HG03558 (cell line): ENCODE measurements at regions not wholly inside any gene's neighbourhood (a gene's known extent, or its start where the extent isn't known, plus 50 kb on each side); places are given as distances from the start of the nearest gene placed in this dataset.

Source experiments
- ATAC-seq: cut with Tn5 transposase; IDR thresholded peaks from one replicate; pipeline ENCODE4 v1.9.1; 2021; ENCODE audit warnings: moderate number of reproducible peaks; ENCODE audit not compliant: unreplicated experiment; ENCODE audit errors: extremely low read depth

DNA sequence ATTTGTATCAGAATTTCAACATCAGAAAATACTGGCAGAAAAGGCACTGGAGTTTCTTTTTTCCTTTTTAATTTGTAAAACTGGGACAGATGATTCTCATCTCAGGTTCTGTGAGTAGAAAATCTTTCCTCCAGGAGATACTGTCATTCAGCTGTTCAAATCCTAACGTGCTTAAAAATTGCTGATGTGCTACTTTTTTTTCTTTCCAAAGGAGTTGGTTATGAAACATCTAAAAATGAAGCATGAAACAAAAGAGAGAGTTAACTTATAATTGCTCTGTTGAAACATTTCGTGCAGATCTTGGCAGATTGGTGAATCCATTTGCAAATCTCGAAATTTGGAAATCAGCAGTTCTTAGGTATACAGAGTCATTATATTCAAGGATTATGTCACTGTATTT, 622.6 kb downstream of the RNF144B start:
- no peak for ATAC-seq

DNA sequence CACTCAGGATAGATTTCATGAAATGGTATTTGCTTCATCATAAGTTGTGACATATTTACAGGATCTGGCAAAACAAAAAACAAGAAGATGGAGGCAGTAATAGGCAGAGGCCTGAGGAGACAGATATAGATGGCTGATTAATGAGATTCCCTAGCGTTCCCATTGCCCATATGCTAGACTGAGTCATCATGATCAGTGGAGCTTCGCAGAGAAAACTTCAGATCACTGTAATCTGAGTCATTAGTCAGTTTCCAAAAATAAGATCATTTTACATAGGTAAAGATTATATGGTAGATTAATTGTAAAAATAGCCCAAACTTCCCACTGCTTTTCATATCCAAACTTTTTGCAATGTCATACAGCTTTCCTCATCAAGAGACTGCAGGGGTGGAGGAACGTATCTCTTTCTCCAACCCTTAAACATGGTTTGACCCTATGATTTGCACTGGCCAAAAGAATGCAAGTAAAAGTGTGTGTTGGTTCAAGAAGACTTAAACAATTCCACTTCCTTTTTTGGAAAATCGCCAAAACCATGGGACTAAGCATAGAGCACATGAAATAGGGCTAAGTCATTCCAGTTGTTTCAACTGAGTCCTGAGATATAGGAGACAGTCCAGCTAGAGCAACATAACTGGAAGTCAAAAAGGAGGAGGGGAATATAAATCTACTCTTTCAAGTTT, 626.0 kb downstream of the RNF144B start:
- ATAC-seq: no peak

DNA sequence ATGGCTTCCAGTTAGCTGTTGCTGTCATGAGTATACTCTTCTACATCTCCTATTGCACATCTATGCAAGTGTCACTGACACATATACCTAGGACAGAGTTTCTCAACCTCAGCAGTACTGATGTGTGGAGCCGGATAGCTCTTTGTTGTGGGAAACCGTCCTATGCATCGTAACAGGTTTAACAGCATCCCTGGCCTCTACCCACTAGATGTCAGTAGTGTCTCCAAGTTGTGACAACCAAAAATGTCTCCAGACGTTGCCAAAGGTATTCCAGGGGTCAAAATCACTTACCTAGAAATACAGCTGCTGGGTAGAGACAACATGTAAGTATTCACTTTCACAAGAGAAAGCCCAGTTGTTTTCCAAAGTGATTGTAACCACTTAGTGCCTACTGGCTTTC, 637.6 kb downstream of the RNF144B start:
- ATAC-seq: no peak

DNA sequence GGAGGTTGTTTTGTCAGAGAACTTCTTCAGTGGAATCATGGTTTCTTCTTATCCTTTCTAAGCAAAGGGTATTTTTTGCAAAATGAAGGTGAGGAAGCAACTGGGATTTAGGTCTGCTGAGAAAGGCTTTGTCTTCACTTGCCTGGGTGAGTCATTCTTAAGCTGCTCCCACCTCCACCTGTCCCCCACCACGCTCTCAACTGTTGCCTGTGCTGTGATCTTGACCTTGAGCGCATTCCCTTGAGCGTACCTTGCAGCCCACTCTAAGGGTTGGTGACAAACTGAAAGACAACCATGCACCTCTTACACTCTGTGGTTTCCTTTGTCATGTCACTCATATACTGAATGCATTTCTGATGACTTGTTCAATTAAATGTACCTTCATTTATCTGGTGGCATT, 641.1 kb downstream of the RNF144B start:
- ATAC-seq: no peak

DNA sequence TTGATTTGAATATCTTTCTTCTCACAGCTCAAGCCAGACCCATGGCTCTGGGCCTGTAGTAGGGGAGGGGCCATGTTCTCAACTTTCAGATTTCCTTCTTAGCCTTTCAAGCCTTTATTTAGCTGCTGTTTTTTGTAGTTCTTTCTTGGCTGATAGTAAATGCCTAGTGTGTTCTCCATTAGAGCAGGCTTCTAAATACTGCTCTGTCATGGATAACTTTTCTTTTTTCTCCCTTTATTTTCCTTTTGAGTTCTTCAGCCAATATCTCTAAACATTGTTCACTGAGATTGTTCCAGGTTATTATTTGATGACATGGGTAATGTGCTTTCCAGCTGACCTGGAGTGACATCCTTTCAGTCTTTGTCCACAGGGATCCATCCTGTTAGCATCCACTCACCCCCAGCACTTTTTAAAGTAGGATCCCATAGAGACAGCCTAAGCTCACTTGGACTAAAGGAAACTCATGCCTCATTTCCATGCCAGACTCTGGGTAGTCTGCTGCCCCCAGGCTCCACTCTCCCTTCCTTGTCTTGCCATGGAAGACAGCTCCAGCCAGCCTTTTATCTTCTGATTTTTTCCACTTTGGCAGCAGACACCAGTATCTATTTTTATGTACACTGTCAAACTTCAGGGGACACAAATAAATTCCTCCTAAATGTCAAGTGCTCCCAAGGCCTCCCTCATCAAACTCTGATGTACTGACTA, 645.6 kb downstream of the RNF144B start:
- no peak for ATAC-seq

DNA sequence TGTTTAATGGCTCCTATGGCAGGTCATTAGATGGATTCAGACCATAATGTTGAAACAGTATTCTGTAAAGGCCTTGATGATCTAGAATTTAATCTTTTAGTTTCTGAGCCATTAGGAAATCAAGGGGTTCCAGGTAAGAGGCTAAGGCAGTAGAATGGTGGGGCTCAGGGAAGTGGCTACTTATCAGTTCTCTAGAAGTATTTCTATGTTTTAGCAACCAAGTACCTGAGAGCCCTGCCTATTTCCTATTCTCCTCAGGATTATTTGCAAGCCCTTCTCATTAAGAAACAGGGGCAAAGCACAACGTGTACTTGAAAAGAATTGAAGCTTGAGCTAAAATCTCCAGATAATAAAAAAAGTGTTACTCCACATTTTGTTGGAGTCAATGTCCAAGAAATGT, 646.5 kb downstream of the RNF144B start:
- no peak for ATAC-seq

DNA sequence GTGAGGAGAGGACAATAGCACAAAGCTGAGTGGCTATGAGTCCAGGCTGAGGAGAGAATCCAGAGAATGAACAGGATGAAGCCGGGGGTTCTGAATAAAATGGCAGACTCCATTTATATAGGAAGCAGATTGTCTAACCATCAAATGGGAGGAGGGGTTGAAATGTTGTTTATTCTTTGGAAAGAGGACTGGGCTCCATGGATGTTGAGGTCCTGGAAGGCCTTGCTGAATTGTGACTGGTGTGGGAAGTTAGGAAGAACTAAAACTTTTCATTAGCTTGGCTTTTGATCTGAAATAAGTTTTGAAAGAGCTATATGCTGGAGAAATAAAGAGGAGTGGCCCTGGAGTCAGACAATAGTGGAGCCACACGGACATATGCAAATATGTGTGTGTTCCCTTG, 647.8 kb downstream of the RNF144B start:
- no peak for ATAC-seq

DNA sequence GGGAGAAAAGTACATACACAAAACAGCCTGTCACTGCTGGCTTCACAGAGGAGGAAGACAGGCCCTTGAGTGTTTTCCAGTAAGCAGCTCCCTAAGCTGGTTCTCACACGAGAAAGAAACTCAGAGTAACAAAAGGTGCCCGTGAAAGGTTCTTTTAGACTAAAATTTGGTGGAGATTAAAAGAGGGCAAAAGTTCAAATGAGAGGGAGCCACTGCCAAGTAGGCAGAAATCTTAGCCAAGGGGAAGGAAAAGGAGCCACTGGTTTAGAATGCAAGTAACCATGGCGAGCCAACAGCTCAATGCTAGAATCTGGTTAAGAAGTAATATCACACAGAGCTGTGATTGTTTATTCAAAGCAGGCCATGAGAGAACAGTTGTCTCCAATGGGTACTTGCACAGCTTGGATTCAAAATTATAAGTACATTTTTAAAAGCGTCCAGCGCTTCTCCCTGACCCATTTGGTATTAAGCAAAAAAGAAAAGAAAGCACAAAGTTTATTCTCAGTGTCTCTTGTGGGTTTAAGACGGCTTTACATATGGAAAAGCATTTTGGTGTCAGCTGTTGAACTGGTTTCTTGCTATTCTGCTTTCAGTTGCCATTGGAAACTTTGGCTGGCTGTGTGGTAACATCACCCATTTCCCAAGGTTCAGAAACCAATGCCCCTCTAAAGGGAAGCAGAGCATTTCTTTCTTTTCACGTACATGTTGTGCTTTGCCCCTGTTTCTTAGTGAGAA, 648.5 kb downstream of the RNF144B start:
- ATAC-seq: no peak

DNA sequence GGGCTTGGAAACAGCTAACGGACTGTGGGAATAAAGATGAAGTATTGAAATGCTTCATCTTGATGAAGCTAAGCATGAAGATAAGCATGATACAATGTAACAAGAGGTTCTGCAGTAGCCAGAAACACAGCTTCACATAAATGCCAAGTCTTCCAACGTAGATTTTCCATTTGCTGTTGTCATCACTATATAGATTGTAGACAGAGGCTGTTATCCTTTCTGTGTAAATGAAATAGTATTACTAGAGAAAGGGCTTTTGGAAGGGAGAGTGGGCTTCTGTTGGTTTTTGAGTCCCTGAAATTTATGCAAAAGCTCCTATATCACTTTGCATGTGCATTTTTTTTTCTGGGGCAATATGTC, 649.0 kb downstream of the RNF144B start:
- no peak for ATAC-seq

DNA sequence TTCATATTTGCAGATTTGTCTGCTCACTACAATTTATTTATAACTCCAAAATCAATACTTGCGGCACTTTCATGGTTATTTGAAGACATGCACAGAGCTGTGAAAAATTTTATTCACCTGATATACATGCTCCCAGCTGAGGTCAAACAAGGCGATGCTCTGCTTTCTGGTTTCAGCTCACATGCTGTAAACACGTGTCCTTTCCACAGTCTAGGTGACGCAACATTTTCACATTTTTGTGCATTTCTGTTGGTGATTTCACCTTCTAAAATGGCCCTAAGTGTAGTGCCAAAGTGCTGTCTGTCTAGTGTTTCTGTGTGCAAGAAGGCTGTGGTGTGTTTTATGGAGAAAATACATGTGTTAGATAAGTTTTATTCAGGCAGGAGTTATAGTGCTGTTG, 650.5 kb downstream of the RNF144B start:
- ATAC-seq: no peak

DNA sequence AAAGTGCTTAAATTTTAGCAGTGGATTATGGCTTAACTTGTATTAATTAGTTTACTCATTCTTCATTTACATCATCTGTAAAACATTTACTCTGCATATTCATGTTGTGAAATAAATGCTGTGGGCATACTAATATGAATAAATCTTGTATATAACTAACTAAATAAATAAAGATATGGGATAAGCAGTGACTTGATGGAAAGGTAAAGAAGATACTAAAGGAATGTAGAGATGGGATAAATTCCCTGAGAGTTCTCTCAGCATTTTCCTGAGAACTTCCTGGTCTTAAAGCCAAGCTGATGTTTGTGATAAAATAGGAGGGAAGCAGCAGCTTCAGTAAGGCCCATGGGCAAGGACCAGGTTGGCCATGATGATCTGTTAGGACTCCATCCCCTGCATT, 652.1 kb downstream of the RNF144B start:
- ATAC-seq: no peak

DNA sequence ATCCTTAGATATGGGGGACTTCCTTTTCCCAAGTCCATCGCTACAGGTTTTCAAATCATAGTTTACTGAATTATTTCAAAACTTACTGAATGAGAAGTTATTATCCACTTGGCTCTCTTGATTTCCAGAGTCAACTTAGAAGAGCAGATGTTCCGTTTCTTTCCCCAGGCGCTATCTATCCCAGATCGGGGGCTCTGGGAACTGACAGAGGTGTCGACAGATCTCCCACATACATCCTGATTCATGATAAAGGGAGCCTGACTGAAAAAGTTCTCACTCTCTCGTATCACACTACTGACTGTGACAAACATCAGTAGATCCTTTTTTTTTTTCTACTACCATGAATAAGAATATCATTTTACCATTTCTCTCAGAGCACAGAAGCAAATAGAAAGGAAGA, 654.8 kb downstream of the RNF144B start:
- no peak for ATAC-seq

DNA sequence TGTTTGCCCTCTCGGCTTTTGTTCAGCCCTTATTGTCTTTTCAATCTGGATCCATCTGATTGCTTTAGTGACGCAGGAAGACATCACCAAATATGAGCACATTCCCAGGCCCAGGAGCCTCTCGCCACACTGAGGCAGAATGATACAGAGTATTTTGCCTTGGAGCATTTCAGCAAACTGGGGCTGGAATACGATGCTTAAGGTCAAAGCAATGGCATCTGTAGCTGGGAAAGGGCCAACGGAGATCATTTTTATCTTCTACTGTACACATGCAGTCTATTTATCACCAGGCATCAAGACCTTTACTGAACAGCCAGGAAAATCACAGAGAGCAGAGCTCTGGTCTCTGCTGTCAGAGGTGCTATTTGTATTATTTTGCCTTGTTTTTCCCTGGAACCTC, 655.3 kb downstream of the RNF144B start:
- no peak for ATAC-seq

DNA sequence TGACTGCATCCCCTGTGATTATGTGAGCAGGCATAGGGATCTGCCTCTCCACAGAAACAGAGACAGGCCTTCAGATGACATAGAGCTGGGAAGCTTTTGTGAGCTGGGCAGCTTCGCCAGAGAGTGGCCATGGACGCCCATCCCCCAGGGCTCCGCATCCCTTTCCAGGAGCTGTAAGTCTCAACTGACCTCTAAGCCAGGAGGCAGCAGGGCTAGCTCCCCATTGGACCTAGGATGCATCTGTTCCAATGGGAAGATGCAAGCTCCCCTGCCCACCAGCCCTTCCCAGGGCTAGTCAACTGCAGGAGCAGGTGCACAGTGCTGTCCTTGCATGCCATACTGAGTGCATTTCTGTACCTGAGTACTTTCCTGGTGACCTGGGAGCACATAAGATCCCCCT, 663.6 kb downstream of the RNF144B start:
- ATAC-seq: no peak

DNA sequence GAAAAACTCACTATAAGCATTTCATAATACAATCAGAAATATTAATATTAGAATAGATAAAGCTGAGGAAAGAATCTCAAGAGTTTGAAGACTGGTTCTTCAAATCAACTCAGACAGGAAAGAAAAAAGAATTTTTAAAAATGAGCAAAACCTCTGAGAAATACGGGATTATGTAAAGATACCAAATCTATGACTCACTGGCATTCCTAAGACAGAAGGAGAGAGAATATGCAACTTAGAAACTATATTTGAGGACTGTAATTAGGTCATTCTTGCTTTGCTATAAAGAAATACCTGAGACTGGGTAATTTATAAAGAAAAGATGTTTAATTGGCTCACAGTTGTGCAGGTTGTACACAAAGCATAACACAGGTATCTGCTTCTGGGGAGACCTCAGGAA, 665.1 kb downstream of the RNF144B start:
- no peak for ATAC-seq

DNA sequence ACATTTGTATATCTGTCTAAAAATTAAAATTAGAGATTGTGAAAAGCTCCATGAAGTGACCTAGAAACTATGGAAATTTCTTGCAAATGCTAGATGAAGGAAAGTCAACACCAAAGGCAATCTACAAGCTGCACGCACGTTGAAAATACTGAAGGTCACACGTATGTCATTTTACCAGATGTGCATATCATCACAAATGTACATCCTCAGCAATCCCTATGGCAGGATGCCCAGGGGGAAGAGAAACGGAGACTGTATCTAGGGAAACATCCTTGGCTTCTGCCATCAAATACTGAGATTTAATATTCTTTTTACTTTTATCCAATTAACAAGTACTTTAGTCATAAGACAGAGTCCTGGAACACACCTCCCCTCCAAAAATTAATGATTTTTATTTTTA, 672.0 kb downstream of the RNF144B start:
- no peak for ATAC-seq

DNA sequence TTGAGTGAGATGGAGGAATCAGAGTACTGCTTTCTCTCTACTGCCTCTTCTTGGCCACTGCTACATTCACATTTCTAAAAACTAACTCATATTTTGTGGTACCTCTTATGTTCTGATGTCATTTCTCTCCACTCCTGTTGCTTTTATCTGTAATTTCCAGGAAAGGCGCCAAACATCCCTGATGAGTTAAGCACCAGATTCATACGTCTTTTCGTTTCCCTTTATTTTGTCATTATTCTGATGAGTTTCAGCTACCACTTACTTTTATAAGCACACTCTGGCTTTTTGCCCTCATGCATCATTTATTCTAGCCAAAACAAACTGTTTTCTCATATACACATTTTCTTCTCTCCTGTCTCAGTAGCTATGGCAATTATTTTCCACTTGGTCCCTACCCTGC, 680.0 kb downstream of the RNF144B start:
- no peak for ATAC-seq

DNA sequence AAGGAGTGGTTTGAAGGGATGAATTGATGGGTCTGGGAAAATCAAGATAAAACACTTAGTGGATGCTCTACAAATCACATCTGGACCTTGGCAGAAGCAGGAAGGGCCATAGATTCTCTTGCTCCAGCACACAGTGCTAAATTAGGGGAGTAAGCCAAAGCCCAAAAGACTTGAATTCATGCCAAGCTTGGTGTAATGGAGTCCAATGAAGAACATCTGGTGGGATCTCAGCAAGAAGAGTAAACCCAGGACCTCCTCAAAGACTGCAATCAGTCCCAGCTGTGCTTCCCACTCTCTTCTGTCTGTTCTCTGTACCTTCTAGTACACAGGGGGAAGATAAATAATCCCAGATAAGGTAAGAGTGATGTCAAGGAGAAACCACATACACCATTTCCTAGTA, 683.4 kb downstream of the RNF144B start:
- no peak for ATAC-seq

DNA sequence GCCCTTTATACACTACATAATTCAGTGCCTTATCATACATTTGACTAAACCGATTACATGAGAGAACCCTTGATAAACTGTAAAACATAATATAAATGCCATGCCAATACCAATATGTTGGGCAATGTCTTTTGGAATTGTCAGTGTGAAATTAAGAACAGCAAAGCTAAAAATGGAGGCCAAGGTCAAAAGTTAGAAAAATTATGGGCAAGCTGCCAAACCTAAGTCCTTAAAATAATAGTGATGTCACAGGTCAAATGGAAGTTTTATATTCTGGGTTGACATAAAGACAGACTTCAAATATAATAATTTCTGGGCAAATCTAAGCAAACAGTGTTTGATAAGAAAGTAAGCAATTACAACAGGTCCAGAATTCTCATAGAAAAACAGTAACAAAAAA, 696.7 kb downstream of the RNF144B start:
- ATAC-seq: no peak

DNA sequence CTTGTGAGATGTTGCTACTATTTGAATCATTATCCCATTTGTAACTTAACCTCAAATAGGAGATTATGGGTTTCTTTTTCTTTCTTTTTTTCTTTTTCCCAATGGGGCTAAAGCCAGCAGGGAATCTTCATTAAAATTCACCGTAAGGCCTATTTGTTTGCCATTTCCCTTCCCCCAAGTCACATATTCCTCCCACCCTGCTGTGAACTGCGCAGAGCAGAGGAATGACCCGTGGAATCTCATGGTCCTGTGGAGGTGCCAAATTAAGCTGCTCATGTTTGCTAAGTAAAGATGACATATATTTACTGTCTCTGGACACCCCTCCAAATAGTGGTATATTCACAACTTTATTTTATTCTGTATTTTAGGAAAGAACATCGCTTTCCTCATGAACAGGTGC, 699.3 kb downstream of the RNF144B start:
- ATAC-seq: no peak

DNA sequence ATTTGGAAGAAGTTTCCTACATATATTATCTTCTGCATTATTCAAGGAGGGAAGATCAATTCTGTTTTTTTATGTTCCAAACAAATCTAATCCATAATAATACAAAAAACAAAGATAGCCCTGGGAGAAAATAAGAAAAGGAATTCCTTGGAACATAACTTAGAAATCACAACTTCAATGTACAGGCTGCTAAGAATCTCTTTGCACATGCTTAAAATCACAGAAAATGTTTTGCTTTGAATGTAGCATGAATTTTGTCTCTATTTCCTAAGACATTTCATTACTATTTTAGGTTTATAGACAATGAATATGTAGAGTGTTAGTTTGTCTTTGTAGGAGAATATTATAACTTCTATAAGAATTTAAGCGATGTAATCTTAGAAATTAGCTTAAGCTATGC, 700.1 kb downstream of the RNF144B start:
- ATAC-seq: no peak

DNA sequence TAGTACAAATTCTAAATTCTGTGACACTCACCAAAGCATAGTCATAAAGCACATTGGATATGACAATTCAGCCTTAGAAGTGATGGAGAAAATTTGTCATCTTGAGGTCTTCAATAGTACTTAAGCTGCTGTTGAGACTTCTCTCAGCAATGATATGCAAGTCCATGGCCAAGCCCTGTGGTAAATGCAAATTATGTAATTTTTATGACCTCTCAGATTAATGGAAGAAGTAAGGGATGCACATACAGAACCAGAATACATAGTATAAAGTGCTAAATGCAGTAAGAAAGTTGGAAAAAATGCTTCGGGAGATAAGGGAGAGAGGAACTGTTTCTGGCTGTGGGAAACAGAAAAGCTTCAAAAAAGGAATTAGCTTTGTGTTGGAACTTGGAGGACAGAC, 700.7 kb downstream of the RNF144B start:
- ATAC-seq: no peak
